WTC11 (cell line): ENCODE measurements at regions not wholly inside any gene's neighbourhood (a gene's known extent, or its start where the extent isn't known, plus 50 kb on each side); places are given as distances from the start of the nearest gene placed in this dataset.

Experiments
- ATAC-seq: fragments of 200-7000 bp; cut with Tn5 transposase; 2 replicates; pipeline ENCODE4 v1.10.0; 2021; ENCODE audit warnings: mild to moderate bottlenecking, moderate library complexity
- CTCF ChIA-PET: fragments of 300-600 bp; sonication (Branson Sonifier 250); formaldehyde crosslinking; loops from one replicate; lab custom pipeline; 2021; ENCODE audit warnings: antibody characterized with exemption; lab: Charles Lee
- POLR2A ChIA-PET: fragments of 350-600 bp; sonication (Branson Sonifier 250); formaldehyde crosslinking; loops from one replicate; lab custom pipeline; 2021; ENCODE audit warnings: antibody characterized with exemption; lab: Charles Lee
- DNase-seq: peaks from one replicate; pipeline ENCODE4 v3.0.0; 2021; ENCODE audit warnings: low spot score
- H3K27ac Mint-ChIP-seq: 2 replicates; pipeline ENCODE4 v1.8.0; 2021; ENCODE audit warnings: mixed read lengths
- H3K27me3 Mint-ChIP-seq: 2 replicates; pipeline ENCODE4 v1.8.0; 2021; ENCODE audit warnings: low read depth, mild to moderate bottlenecking, moderate library complexity, mixed read lengths
- H3K36me3 Mint-ChIP-seq: 2 replicates; pipeline ENCODE4 v1.8.0; 2021; ENCODE audit warnings: mixed read lengths
- H3K4me1 Mint-ChIP-seq: 2 replicates; pipeline ENCODE4 v1.8.0; 2022; ENCODE audit warnings: mixed read lengths
- H3K4me3 Mint-ChIP-seq: 2 replicates; pipeline ENCODE4 v1.8.0; 2021; ENCODE audit warnings: mild to moderate bottlenecking, moderate library complexity, mixed read lengths
- H3K9me3 Mint-ChIP-seq: 2 replicates; pipeline ENCODE4 v1.8.0; 2021; ENCODE audit warnings: mixed read lengths
- AR ChIP-seq: fragments of 250-450 bp; sonication (Bioruptor Pico); IDR thresholded peaks from 2 replicates; pipeline ENCODE4 v1.9.0; 2021; ENCODE audit warnings: mild to moderate bottlenecking
- CTCF ChIP-seq: fragments of 200-600 bp; IDR thresholded peaks from 2 replicates; pipeline ENCODE4 v1.8.0; 2022; ENCODE audit warnings: antibody characterized with exemption
- EMX1 ChIP-seq: fragments of 250-450 bp; sonication (Bioruptor Pico); IDR thresholded peaks from 2 replicates; pipeline ENCODE4 v1.8.0; 2021; ENCODE audit warnings: mild to moderate bottlenecking
- JUN ChIP-seq: sonication (generic); formaldehyde crosslinking; IDR thresholded peaks from 2 replicates; pipeline ENCODE4 v1.8.0; 2023; ENCODE audit warnings: mild to moderate bottlenecking, missing genetic modification reagents
- MAX ChIP-seq: sonication (generic); formaldehyde crosslinking; IDR thresholded peaks from 2 replicates; pipeline ENCODE4 v1.8.0; 2022; ENCODE audit warnings: mild to moderate bottlenecking, missing genetic modification reagents
- MLX ChIP-seq: sonication (generic); formaldehyde crosslinking; IDR thresholded peaks from 2 replicates; pipeline ENCODE4 v1.8.1; 2023; ENCODE audit warnings: mild to moderate bottlenecking, missing genetic modification reagents, moderate library complexity
- NR1H2 ChIP-seq: sonication (generic); formaldehyde crosslinking; IDR thresholded peaks from 2 replicates; pipeline ENCODE4 v1.9.0; 2021; ENCODE audit warnings: mild to moderate bottlenecking, moderate library complexity, missing genetic modification reagents
- NR2C2 ChIP-seq: sonication (generic); formaldehyde crosslinking; IDR thresholded peaks from 2 replicates; pipeline ENCODE4 v1.8.0; 2022; ENCODE audit warnings: mild to moderate bottlenecking, missing genetic modification reagents
- NR3C1 ChIP-seq: sonication (generic); formaldehyde crosslinking; conservative IDR thresholded peaks from 2 replicates; pipeline ENCODE4 v1.8.1; 2023; ENCODE audit warnings: low read depth, mild to moderate bottlenecking, missing genetic modification reagents
- PRRX2 ChIP-seq: fragments of 250-450 bp; sonication (Bioruptor Pico); IDR thresholded peaks from 2 replicates; pipeline ENCODE4 v1.8.0; 2021; ENCODE audit warnings: mild to moderate bottlenecking
- SMAD3 ChIP-seq: sonication (generic); formaldehyde crosslinking; IDR thresholded peaks from 2 replicates; pipeline ENCODE4 v1.8.0; 2022; ENCODE audit warnings: missing genetic modification reagents, mild to moderate bottlenecking, borderline replicate concordance
- SP1 ChIP-seq: sonication (generic); formaldehyde crosslinking; conservative IDR thresholded peaks from 2 replicates; pipeline ENCODE4 v1.8.1; 2022; ENCODE audit warnings: missing genetic modification reagents
- TP53 ChIP-seq: sonication (generic); formaldehyde crosslinking; IDR thresholded peaks from 2 replicates; pipeline ENCODE4 v1.8.1; 2023; ENCODE audit warnings: mild to moderate bottlenecking, missing genetic modification reagents
- USF1 ChIP-seq: sonication (generic); formaldehyde crosslinking; IDR thresholded peaks from 2 replicates; pipeline ENCODE4 v1.8.0; 2022; ENCODE audit warnings: mild to moderate bottlenecking, missing genetic modification reagents
- USF2 ChIP-seq: sonication (generic); formaldehyde crosslinking; IDR thresholded peaks from 2 replicates; pipeline ENCODE4 v1.8.1; 2023; ENCODE audit warnings: mild to moderate bottlenecking, missing genetic modification reagents, moderate library complexity
- ZNF121 ChIP-seq: sonication (generic); formaldehyde crosslinking; IDR thresholded peaks from 2 replicates; pipeline ENCODE4 v1.8.0; 2023; ENCODE audit warnings: missing genetic modification reagents
- ZNF219 ChIP-seq: sonication (generic); formaldehyde crosslinking; IDR thresholded peaks from 2 replicates; pipeline ENCODE4 v1.8.0; 2023; ENCODE audit warnings: missing genetic modification reagents, mild to moderate bottlenecking, borderline replicate concordance
- ZNF263 ChIP-seq: sonication (generic); formaldehyde crosslinking; IDR thresholded peaks from 2 replicates; pipeline ENCODE4 v1.8.1; 2022; ENCODE audit warnings: low read depth, mild to moderate bottlenecking, moderate library complexity, missing genetic modification reagents
- ZNF281 ChIP-seq: sonication (generic); formaldehyde crosslinking; IDR thresholded peaks from 2 replicates; pipeline ENCODE4 v1.8.0; 2023; ENCODE audit warnings: mild to moderate bottlenecking, missing genetic modification reagents
- ZNF416 ChIP-seq: fragments of 250-450 bp; sonication (Bioruptor Pico); IDR thresholded peaks from 2 replicates; pipeline ENCODE4 v1.9.0; 2021; ENCODE audit warnings: mild to moderate bottlenecking, inconsistent platforms
- ZNF512 ChIP-seq: sonication (generic); formaldehyde crosslinking; IDR thresholded peaks from 2 replicates; pipeline ENCODE4 v1.8.1; 2022; ENCODE audit warnings: missing genetic modification reagents, borderline replicate concordance

- TF ChIP-seq ZNF512 (CRISPR knock-in tag): no peak
- TF ChIP-seq NR1H2 (CRISPR knock-in tag): no peak
- no peak for TF ChIP-seq ZNF416 (CRISPR knock-in tag)
- TF ChIP-seq AR: no peak
- TF ChIP-seq EMX1 (CRISPR knock-in tag): no peak
- TF ChIP-seq USF2 (CRISPR knock-in tag): no peak
Observed at GRCh38 chr10:118173296-118173695, 126.6 kb upstream of the RAB11FIP2 start (continued).

- no peaks in the 10 kb centered on the region for H3K4me1 Mint-ChIP-seq
- no peaks in the 10 kb centered on the region for H3K27me3 Mint-ChIP-seq
- POLR2A ChIA-PET: no interaction called here
- no peak overlapping the region for H3K4me3 Mint-ChIP-seq
- no peak for ATAC-seq
- no peak for TF ChIP-seq ZNF121 (CRISPR knock-in tag)
- no peak for TF ChIP-seq ZNF416 (CRISPR knock-in tag)
- TF ChIP-seq SP1 (CRISPR knock-in tag): no peak
- TF ChIP-seq NR3C1: no peak
- no peak for TF ChIP-seq MLX (CRISPR knock-in tag)
- TF ChIP-seq PRRX2 (CRISPR knock-in tag): no peak
- TF ChIP-seq ZNF219 (CRISPR knock-in tag): no peak
- no peak for TF ChIP-seq MAX
- TF ChIP-seq CTCF: no peak
- no peak for TF ChIP-seq NR2C2
- no peak for TF ChIP-seq JUN (CRISPR knock-in tag)
- TF ChIP-seq ZNF281 (CRISPR knock-in tag): no peak
- no peak for TF ChIP-seq NR1H2 (CRISPR knock-in tag)
- TF ChIP-seq SMAD3 (CRISPR knock-in tag): no peak
- TF ChIP-seq TP53 (CRISPR knock-in tag): no peak
- TF ChIP-seq ZNF263 (CRISPR knock-in tag): no peak
- TF ChIP-seq USF1 (CRISPR knock-in tag): no peak
- no peak for DNase-seq
- CTCF ChIA-PET: no interaction called here
- H3K36me3 Mint-ChIP-seq: no peaks in the 10 kb centered on the region
- H3K9me3 Mint-ChIP-seq: peaks cover 8% of the 10 kb centered on the region
- no peak overlapping the region for H3K27ac Mint-ChIP-seq
Observed at GRCh38 chr10:118171861-118172260, 125.1 kb upstream of the RAB11FIP2 start.
